NCI-H2081 treated with DMSO at 0.1 percent for 48 hours (cell line): ENCODE measurements at regions not wholly inside any gene's neighbourhood (a gene's known extent, or its start where the extent isn't known, plus 50 kb on each side); places are given as distances from the start of the nearest gene placed in this dataset.

Source experiments
- DNase-seq: peaks from one replicate; lab custom pipeline; 2025; lab: John Stamatoyannopoulos, UW

DNA sequence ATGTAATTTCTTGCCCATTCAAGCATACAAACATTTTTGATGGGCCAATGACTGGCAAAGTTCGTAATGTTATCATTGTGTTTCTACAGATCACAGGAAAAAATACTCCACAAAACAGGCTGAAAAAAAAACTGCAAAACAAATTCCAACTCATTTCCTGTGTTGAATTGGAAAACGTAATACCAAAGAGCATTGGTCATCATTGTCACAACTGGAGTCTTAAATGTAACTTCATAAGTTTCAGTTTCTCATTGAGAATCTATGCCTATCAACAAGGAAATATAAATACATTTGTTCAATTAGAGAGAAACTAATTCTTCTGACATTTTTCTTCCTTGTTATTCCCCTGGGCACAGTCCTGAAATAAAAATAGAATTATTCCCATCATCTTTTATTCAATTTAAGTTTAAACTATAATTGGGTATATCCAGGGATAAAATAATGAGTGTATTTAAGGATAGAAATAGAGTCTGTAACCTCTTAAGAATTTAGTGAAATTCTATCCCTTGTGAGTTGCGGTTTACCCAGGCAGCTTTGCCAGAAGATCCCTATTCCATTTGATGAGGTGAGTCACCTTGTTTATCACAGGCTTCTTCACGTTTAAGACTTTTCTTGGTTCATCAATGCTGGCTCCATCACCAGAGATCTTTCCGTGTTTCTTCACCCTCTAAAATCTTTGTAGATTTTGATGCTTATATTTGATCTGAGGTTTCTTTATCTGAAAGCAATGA, 112.7 kb upstream of the ITGA1 start:
- no peak for DNase-seq

DNA sequence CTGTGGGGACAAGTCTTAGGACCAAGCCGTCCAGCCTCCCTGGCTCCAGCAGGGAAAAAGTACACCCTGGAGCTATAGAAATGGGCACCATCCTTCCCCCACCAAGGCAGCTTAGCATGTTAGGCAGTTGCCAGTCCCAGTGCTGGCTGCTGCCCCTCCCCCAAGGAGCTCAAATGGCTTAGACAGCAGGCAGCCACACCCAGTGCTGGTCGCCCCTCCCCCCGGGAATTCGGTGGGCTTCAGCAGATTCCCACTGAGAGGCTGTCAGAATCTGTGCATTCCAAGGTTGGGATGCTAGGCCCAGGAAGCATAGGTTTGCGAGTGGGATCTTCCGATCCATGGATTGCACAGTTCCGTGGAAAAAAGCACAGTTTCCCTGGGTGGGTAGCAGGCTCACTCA, 105.2 kb upstream of the ITGA1 start:
- no peak for DNase-seq

- no peak for DNase-seq
Observed at GRCh38 chr5:52684051-52684450, 103.7 kb upstream of the ITGA1 start.

GRCh38 chr5:52685566-52685965, 102.2 kb upstream of the ITGA1 start:
- no peak for DNase-seq

- no peak for DNase-seq
Observed at GRCh38 chr5:52685971-52686370, 101.7 kb upstream of the ITGA1 start.

DNA sequence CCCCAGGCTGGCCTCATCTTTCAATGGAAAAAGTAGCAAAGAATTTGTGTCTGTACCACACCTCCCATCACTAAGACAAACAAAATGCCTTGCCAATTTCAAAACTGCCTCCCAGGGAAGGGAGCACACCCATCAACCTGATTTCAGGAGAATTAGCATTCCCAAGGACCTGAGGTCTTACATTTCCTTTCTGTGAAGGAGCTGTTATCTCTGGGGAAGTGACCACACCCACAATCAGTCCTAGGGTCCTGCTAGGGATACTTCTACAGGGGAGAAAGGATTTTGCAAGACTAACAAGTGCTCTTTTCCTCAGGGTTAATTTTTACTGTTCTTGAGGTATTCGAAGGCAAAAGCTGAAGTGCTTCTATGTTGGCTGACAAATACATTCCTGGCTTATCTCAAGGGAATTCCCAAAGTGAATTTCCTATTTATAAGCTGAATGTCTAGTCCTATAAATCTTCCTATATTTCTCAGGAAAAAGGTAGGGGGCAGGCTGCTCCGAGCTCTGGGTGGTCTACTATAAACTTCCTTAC, 97.4 kb upstream of the ITGA1 start:
- DNase-seq: no peak

GRCh38 chr5:52692039-52692438, 95.7 kb upstream of the ITGA1 start:
- no peak for DNase-seq

DNA sequence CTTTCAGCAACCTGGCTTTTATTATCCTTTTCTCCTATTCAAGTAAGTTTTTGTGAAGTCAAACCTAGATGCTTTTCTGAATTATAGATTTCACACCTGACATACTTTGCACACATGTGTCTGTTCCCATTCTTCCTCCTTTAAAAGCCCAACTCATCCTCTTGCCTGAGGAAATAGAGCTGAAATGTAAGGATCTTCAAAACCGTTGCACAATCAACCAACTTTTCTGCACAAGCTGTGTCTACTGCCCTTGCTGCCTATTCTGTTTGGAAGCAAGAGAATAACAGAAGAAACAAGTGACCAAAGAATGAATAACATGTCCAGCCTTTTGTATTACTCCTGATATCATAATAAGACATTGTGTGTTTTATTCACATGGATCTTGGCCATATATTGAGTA, 95.1 kb upstream of the ITGA1 start:
- no peak for DNase-seq

DNA sequence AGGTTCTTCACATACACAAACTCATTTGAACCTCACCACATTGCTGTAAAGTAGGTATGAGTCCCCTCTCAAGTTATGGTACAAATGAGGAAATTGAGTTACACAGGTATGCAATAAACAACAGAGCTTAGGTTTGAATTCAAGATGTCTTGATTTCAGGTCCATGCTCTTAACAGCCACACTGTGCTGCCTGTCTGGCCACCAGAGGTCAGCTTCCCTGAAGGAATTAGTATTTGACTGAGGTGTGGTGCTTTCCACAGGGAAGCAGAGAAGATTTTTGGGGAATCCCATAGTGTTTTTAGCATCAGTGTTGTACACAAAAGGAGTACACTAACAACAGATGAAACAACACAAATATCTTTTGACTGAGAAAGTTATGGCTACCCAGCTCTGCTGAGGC, 94.4 kb upstream of the ITGA1 start:
- DNase-seq: no peak

DNA sequence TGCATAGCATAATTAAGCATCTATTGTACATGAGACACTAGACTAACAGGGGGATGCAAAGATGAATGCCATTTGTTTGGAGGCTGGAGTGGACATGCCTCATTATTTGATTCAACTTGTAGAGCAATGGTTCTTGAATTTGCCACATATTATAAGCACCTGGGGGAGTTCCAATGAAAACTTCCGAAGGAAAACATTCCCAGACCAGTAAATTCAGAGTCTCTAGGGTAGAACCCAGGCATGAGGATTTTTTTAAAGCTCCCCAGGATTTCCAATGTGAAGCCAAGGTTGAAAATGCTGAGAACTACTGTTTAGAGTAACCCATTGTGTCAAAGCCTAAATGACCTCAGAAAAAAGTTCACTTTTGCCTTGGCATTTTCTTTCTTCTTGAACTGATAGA, 93.9 kb upstream of the ITGA1 start:
- no peak for DNase-seq

DNA sequence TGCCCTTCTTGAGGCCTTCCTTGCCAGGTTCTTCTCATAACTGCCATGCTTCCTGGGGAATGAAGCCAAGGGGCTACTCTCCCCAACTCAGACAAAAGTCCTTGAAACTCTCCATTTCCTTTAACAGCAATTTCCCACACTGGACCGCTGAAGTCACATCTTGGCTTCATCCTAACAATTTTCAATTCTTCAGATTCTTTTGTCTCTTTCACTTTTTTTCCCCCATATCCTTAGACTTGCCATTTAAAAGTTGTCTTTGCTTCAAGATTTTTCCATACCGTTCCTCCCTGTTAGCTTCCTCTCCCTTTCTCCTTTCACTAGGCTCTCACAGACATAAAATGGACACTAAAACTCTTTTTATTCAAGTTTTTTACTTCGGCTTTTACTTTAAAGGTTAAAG, 93.1 kb upstream of the ITGA1 start:
- no peak for DNase-seq

GRCh38 chr5:52702877-52703276, 84.8 kb upstream of the ITGA1 start:
- no peak for DNase-seq

- no peak for DNase-seq
Observed at GRCh38 chr5:52703321-52703720, 84.4 kb upstream of the ITGA1 start.

- no peak for DNase-seq
Observed at GRCh38 chr5:52705720-52706119, 82.0 kb upstream of the ITGA1 start.

DNA sequence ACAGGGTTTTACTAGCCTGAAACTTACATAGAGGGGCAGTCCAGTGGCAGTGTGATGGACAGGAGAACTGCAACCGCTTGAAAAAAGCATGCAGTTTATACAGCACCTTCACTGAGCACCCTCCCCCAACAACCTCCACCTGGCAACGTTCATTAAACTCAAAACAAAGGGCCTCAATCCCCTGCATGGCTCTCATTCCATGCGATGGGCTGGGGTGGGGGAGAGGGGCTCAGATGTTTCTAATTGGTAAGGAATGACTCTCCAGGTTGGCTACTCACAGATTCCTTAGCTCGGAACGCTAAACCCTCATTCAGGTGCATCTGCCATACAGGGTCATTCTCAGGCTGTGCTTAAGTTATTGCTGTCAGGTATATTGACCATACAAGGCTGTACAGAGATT, 80.9 kb upstream of the ITGA1 start:
- DNase-seq: no peak

DNA sequence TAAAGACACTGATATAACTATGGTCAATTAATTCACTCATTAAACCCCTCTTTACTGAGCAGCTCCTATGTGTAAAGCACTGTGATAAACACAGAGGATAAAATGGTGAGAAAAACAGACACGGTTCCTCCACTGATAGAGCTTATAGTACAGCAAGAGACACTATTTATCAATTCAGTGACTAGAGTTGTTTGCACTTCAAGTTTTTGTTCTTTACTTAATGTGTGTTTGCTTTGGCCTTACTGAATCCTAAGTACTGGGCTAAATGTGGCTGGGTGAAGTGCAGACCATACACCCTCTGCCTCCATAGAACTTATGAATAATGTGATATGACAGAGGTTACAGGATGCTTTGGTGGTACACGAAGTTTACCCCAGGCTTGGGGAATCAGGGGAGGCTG, 80.1 kb upstream of the ITGA1 start:
- no peak for DNase-seq

- DNase-seq: no peak
Observed at GRCh38 chr5:52708463-52708862, 79.3 kb upstream of the ITGA1 start.

DNA sequence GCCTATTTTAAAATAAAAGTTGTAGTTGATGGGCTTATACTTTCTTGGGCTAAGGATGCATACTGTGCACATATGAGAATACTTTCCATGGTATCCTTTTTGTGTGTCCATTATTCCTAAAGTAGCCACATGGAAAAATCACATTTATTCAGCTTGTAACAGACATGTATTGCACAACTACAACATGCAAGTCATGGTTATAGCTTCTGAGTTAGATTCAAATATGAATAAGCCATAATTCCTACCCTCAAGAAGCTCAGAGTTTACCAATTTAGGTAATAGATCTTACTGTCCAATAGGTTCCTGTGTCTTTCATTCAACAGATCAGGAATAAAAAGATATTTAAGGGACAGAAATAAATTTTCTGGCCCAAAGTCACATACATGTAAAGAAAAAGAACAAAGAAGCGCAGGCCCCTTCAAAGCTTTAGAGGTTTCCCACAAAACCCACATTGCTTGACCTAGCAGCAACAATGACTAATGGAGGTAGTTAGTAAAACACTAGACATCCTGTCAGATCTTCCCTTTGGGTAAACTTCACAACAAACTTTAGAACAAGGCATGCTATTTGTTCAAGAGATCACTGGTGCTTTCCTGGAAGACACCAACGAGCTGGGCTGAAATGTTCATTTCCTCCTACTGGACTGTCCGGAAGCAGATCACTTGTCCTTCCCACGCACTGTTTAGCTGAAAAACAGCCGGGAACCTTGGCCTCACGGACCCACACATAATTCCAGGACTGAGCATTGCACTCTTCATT, 78.4 kb upstream of the ITGA1 start:
- no peak for DNase-seq

DNA sequence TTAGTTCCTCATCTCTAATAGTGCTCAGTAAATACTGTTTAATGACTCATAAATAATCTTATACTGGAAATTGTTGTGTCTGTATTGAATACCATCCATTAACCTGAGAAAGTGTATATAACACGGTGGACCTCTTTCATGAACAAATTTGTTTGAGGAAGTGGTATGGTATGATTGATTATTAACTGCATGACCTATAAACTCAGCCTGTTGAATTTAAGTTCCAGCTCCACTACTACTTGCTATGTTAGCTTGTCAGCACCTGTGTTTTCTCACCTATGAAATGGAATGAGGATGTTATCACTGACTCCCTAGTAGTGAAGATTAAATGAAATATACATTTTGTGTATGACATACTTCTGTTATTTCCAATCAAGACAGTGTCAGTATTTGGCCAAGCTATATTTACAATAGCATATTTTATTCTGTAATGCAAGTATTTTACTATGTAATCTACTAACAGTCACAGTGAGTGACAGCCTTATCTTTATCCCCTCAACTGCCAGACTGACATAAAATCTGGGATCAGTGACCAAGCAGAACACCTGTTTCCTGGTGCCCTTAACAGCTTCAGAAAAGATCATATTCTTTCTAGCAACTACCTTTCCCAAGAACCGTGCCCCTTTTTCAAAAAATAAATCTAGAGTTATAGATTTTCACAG, 77.3 kb upstream of the ITGA1 start:
- no peak for DNase-seq

DNA sequence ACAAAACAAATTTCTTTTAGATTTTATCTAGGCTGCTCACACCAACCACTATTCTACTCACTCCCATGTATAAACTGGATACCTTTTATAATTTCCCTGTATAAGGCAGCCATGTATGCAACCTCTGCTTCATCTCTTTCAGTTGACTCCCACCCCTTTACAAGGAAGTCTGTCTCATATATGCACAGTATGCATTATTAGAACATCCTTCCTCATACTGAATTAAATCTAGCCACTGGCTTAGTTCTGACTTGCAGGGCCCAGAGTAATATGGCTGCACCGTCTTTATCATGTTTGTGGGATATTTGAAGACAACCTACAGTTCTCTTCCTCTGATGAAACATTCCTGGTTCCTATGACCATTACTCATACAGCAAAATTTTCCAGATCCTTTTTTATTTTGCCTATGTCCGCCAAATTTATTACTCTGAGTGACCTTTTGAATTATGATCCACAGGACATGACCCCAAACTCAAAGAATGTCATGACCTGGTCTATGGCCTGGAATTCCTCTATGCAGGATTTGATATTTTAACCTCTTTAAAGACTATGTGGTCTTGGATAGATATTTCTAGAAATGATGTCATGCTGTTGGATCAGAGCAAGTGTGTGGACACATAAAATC, 76.6 kb upstream of the ITGA1 start:
- no peak for DNase-seq

DNA sequence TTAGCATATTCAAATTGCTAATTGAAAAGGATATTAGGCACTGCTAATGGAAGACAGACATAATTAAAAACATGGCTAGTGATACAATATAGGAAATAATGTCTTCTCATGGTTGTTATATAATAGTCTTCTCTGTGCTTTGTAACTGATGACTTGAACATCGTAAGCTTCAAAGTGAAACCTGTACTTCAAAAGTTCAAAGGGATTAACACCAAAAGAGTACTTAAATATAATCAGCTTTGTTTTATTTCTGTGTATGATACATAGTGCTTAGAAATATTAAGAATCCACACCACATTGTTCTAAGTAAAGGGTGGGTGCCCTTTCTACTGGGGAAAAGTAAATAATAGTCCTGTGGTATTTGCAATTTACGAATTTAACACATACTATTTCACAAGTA, 75.4 kb upstream of the ITGA1 start:
- DNase-seq: no peak

- DNase-seq: no peak
Observed at GRCh38 chr5:52725065-52725746, 62.5 kb upstream of the ITGA1 start.
